Nephron (organoid): ENCODE measurements at regions not wholly inside any gene's neighbourhood (a gene's known extent, or its start where the extent isn't known, plus 50 kb on each side); places are given as distances from the start of the nearest gene placed in this dataset.

Source experiments
- H3K27ac Mint-ChIP-seq, 3 experiments: 2 replicates each; pipeline ENCODE4 v1.8.0; 2020; ENCODE audit warnings: mixed read lengths in 3 of 3, mild to moderate bottlenecking in 2 of 3, moderate library complexity in 1 of 3
- H3K27me3 Mint-ChIP-seq: 2 replicates; pipeline ENCODE4 v1.8.0; 2021; ENCODE audit warnings: low read depth, mild to moderate bottlenecking, moderate library complexity, mixed read lengths
- H3K36me3 Mint-ChIP-seq: 2 replicates; pipeline ENCODE4 v1.8.0; 2020; ENCODE audit warnings: low read depth, mixed read lengths
- H3K4me1 Mint-ChIP-seq: 2 replicates; pipeline ENCODE4 v1.8.0; 2020; ENCODE audit warnings: mixed read lengths
- H3K4me3 Mint-ChIP-seq, 3 experiments: 2 replicates each; pipeline ENCODE4 v1.8.0; 2020; ENCODE audit warnings: mild to moderate bottlenecking in 3 of 3, mixed read lengths in 3 of 3, moderate library complexity in 2 of 3
- H3K9me3 Mint-ChIP-seq: 2 replicates; pipeline ENCODE4 v1.8.0; 2020; ENCODE audit warnings: mixed read lengths
- TF ChIP-seq, protein P1 (sequence below), 3 experiments: fragments of 200-600 bp; sonication (generic); IDR thresholded peaks; one replicate each; pipeline ENCODE4 v1.5.0; 2021; ENCODE audit warnings: antibody characterized with exemption in 3 of 3; ENCODE audit not compliant: unreplicated experiment in 3 of 3

DNA sequence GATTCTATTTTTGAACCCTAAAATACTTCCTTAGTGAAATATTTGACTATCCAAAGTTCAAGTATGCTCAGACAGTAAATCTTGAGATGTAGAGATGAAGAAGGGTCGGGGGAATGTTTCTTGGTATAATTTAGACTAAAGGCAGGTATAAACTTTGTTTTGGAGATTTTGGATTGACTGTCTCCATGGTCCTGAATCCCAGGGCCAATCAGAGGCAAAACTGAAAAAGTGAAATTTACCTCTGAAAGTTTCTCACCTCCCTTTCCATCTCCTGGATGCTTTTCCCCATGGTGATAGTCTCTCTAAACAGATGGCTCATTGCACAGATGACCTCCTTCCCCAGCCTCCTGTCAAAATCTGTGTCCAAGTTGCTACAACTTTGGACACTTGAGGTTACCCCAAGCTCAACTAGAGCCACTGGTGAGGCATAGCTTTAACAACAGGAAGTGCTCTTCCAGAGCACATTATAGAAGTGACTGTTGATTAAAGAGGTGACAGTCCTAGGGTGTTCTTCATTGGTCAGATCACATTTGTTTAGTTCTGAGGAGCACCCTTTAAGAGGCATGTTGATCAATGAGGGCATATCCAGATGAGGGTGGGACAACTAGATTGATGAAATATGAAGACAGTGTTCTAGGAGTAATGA lies 128.4 kb downstream of the AKAP11 start:
- TF ChIP-seq, protein P1, sequence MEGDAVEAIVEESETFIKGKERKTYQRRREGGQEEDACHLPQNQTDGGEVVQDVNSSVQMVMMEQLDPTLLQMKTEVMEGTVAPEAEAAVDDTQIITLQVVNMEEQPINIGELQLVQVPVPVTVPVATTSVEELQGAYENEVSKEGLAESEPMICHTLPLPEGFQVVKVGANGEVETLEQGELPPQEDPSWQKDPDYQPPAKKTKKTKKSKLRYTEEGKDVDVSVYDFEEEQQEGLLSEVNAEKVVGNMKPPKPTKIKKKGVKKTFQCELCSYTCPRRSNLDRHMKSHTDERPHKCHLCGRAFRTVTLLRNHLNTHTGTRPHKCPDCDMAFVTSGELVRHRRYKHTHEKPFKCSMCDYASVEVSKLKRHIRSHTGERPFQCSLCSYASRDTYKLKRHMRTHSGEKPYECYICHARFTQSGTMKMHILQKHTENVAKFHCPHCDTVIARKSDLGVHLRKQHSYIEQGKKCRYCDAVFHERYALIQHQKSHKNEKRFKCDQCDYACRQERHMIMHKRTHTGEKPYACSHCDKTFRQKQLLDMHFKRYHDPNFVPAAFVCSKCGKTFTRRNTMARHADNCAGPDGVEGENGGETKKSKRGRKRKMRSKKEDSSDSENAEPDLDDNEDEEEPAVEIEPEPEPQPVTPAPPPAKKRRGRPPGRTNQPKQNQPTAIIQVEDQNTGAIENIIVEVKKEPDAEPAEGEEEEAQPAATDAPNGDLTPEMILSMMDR (IDR thresholded peaks at IDR 0.05; ENCODE audit: unreplicated experiment in 3 of 3): no peak
- H3K27me3 Mint-ChIP-seq: peaks cover 5% of the 10 kb centered on the region

DNA sequence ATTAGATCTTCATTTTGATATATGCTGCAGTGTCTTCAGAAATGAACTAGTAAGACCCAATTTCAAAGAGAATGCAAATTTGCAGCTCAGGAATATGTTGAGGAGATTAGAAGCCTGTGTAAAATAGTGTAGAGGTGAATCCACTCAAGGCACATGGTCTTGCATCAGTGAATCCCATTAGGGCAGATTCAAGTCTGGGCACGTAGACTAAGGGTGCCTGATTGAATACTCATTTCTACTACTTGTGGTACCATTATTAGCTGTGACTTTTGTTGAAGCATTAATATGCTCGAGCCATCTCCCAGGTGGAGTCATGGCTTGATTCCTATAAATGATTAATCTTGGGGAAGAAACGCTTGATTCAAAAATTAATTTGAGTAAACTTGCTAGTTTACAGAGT lies 129.4 kb downstream of the AKAP11 start:
- H3K4me3 Mint-ChIP-seq: no peak overlapping the region
- H3K27ac Mint-ChIP-seq: peak overlapping the region; percentile 57 to 86 (median 86)
- H3K36me3 Mint-ChIP-seq: no peaks in the 10 kb centered on the region
- peaks cover 2% of the 10 kb centered on the region for H3K9me3 Mint-ChIP-seq
- peaks cover 5% of the 10 kb centered on the region for H3K4me1 Mint-ChIP-seq
- H3K27me3 Mint-ChIP-seq: peaks cover 5% of the 10 kb centered on the region
- TF ChIP-seq, protein P1 (IDR thresholded peaks at IDR 0.05; ENCODE audit: unreplicated experiment in 3 of 3): no peak

More for the DNA sequence above, 128.4 kb downstream of the AKAP11 start:
- no peak overlapping the region for H3K4me3 Mint-ChIP-seq
- H3K9me3 Mint-ChIP-seq: peaks cover 2% of the 10 kb centered on the region
- H3K4me1 Mint-ChIP-seq: peaks cover 5% of the 10 kb centered on the region
- no peak overlapping the region for H3K27ac Mint-ChIP-seq
- H3K36me3 Mint-ChIP-seq: no peaks in the 10 kb centered on the region

DNA sequence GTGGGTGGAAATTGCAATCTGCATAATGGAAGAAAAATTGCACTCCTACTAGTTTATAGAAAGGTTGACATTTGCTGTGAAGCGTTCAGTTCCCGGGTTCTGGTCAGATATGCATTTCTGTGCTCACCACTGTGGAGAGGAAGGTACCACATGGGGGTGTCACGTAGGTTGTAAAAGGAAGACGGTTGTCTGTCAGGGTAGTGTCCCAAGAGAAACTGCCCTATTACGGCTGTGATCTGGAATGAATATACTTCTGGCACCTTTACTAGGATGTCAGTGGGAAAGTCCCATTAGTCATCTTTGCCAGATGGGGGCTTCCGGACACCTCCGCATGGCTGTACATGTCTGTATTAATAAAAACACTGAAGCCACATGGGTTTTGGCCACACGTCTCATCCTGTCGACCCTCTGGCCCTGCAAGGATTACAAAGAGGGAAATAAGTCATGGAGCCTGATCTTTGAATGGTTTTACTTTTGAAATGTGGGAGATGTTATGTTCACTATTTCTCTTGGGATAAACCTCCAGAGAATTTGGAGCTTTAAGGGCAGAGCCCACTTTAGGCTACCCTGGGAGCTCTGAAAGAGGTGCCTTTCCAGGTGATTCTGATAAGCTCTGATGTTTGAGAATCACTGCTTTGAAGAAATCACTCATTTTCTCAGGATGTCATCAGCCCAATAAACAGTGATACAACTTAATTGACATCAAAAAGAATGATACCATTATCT lies 133.9 kb downstream of the AKAP11 start:
- Mint-ChIP-seq H3K9me3 (no peaks in the 10 kb centered on the region), H3K27me3 (peaks cover 12% of the 10 kb centered on the region), H3K4me3 (no peak overlapping the region), H3K4me1 (peaks cover 10% of the 10 kb centered on the region), H3K27ac (no peak overlapping the region), H3K36me3 (no peaks in the 10 kb centered on the region)
- TF ChIP-seq, protein P1 (IDR thresholded peaks at IDR 0.05; ENCODE audit: unreplicated experiment in 3 of 3): no peak

DNA sequence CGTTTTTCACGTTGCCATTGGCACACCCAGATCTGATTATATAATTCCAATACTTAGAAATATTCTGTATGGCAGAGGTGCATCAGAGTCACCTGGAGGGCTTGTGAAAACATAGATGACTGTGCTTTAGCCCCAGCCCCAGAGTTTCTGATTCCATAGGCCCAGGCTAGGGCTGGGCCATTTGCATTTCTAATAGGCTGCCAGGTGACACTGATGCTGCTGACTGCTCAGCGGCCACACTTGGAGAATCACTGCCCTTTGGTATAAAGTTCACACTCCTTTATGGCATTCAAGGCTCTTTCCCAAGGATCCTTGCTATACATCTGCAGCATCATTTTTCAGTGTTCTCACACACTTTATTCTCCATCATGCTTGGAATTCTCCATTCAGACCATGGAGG lies 137.1 kb downstream of the AKAP11 start:
- TF ChIP-seq, protein P1 (IDR thresholded peaks at IDR 0.05; ENCODE audit: unreplicated experiment in 3 of 3): no peak
- Mint-ChIP-seq H3K36me3 (no peaks in the 10 kb centered on the region), H3K27me3 (peaks cover 15% of the 10 kb centered on the region), H3K4me1 (peaks cover 11% of the 10 kb centered on the region), H3K9me3 (no peaks in the 10 kb centered on the region), H3K4me3 (no peak overlapping the region), H3K27ac (no peak overlapping the region)

DNA sequence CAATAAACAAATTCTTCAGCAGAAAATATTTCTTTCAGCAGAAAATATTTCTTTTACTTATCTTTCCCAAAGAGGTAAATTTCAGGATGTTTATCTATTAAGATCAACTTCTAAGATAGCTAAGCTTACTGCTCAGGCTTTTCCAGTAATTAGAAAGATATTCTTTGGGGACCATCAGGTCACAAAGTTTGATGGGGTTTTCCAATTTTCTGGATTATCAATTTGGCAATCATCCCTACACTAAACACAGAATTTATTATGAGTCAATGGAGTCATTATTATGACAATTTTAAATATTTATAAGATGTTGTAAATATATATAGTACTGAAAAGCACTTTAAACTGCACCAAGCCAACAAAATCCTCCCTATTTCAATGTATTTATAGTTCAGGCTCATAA lies 137.6 kb downstream of the AKAP11 start:
- H3K27ac Mint-ChIP-seq: peak overlapping the region in 1 of 3 experiments; percentile 11
- peaks cover 11% of the 10 kb centered on the region for H3K4me1 Mint-ChIP-seq
- no peak overlapping the region for H3K4me3 Mint-ChIP-seq
- H3K9me3 Mint-ChIP-seq: no peaks in the 10 kb centered on the region
- H3K36me3 Mint-ChIP-seq: no peaks in the 10 kb centered on the region
- H3K27me3 Mint-ChIP-seq: peaks cover 20% of the 10 kb centered on the region
- TF ChIP-seq, protein P1 (IDR thresholded peaks at IDR 0.05; ENCODE audit: unreplicated experiment in 3 of 3): no peak
